Neutrophil (primary cell): ENCODE measurements at regions not wholly inside any gene's neighbourhood (a gene's known extent, or its start where the extent isn't known, plus 50 kb on each side); places are given as distances from the start of the nearest gene placed in this dataset.
"Not testable (repeated sequence)": the region's sequence is repeated elsewhere in the genome, so short reads cannot be mapped to it uniquely, and the experiment has no call there.

ENCODE experiments used
- H3K27ac ChIP-seq: fragments of 200-600 bp; sonication (generic); 2 replicates; pipeline ENCODE4 v1.5.1; 2016; ENCODE audit warnings: mild to moderate bottlenecking, moderate library complexity
- H3K27me3 ChIP-seq: fragments of 200-600 bp; sonication (generic); 2 replicates; pipeline ENCODE4 v1.6.0; 2016; ENCODE audit warnings: mild to moderate bottlenecking
- H3K36me3 ChIP-seq: fragments of 200-600 bp; sonication (generic); 2 replicates; pipeline ENCODE4 v1.5.1; 2017
- H3K4me1 ChIP-seq, 2 experiments: fragments of 200-600 bp in 1 of 2; sonication (generic) in 1 of 2; 1 replicate in 1 of 2; 2 replicates in 1 of 2; pipeline versions ENCODE4 v1.5.1 to v1.6.1; 2013 to 2016; ENCODE audit warnings: low read depth in 1 of 2, low read length in 1 of 2, mild to moderate bottlenecking in 1 of 2, moderate library complexity in 1 of 2; ENCODE audit not compliant: control insufficient read depth in 1 of 2, insufficient read depth in 1 of 2
- H3K4me3 ChIP-seq, 2 experiments: fragments of 200-600 bp in 1 of 2; sonication (generic) in 1 of 2; 1 replicate in 1 of 2; 2 replicates in 1 of 2; pipeline ENCODE4 v1.5.1; 2013 to 2016; ENCODE audit warnings: low read depth in 1 of 2, low read length in 1 of 2, mild to moderate bottlenecking in 1 of 2, moderate library complexity in 1 of 2
- H3K9me3 ChIP-seq: fragments of 200-600 bp; sonication (generic); 2 replicates; pipeline ENCODE4 v1.5.1; 2016

GRCh38 chr1:121080197-121080903 lies 103.8 kb downstream of the FAM72B start:
- peak overlapping the region in 1 of 2 experiments; percentile 20 for H3K4me3 ChIP-seq
- not testable (repeated sequence) for H3K27me3 ChIP-seq

DNA sequence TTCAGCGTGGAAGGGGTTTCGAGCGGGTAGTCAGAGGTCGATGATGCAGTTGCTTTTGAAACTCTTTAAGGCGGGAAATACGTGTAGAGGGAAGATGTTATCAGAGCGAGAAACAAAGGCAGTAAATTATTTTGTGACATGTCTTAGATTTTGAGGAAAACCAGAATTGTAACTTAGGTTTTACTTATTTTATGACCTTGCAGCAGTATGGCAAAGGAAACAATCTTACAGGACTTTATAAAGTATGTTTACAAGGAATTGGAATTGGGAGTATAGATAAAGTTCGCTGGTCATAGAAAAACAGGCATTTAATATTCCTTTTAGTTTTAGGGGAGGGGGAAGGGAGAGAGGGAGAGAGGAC lies 103.3 kb downstream of the FAM72B start:
- not testable (repeated sequence) for H3K4me1 ChIP-seq, H3K27ac ChIP-seq, H3K36me3 ChIP-seq, H3K4me3 ChIP-seq, H3K27me3 ChIP-seq, H3K9me3 ChIP-seq

More at GRCh38 chr1:121080197-121080903, 103.8 kb downstream of the FAM72B start:
- H3K36me3 ChIP-seq, H3K4me1 ChIP-seq, H3K9me3 ChIP-seq, H3K27ac ChIP-seq: not testable (repeated sequence)

GRCh38 chr1:121081625-121082199 lies 102.4 kb downstream of the FAM72B start:
- not testable (repeated sequence) for H3K36me3 ChIP-seq, H3K9me3 ChIP-seq, H3K27me3 ChIP-seq, H3K4me3 ChIP-seq, H3K27ac ChIP-seq
- peaks cover 9 to 12% of the 10 kb centered on the region in 2 experiments for H3K4me1 ChIP-seq

DNA sequence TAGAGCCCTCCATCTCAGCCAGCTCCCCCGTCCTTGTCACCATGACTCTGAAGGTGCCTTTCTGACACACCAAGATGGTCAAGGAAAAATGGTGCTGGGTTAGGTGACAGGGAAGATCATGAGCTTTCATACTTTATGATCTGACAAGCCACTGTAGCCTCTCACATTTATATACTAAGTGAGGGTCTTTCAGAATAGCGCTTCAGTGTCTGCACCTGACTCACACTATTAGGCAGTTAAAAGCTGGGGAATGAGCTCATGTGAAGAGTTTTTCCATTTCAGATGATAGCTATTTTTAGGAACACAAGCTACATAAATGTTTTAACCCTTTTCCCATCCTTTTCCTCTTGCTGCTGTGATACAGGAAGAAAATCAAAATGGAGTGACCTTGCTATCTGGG lies 101.1 kb downstream of the FAM72B start:
- H3K36me3 ChIP-seq = not testable (repeated sequence)
- H3K4me1 ChIP-seq = peaks cover 9 to 12% of the 10 kb centered on the region in 2 experiments

GRCh38 chr1:121086249-121086648 lies 97.9 kb downstream of the FAM72B start:
- Histone ChIP-seq H3K27ac (peak overlapping the region; percentile 55), H3K4me1 (peaks cover 6 to 16% of the 10 kb centered on the region in 2 experiments)
- H3K27me3 ChIP-seq, H3K4me3 ChIP-seq, H3K9me3 ChIP-seq, H3K36me3 ChIP-seq: not testable (repeated sequence)

More for the DNA sequence above, 101.1 kb downstream of the FAM72B start:
- not testable (repeated sequence) for H3K27me3 ChIP-seq, H3K4me3 ChIP-seq, H3K27ac ChIP-seq, H3K9me3 ChIP-seq

DNA sequence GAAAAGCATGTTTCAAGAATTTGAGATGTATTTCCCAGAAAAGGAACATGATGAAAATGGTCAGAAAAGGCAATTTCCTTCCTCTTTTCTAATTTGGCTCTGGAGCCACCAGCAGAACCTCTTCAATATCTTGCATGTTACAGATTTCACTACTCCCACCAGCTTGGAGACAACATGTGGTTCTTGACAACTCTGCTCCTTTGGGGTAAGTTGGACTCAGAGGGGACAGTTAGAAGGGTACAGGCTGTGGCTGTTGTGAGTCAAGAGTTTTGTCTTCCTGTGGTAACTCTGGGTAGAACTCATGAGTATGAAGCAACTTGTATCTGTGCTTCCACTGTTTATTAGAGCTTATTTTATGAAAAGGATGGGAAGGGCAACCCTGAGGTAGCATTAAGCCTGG lies 96.9 kb downstream of the FAM72B start:
- H3K36me3 ChIP-seq = not testable (repeated sequence)

GRCh38 chr1:121088568-121088967 lies 95.6 kb downstream of the FAM72B start:
- not testable (repeated sequence) for H3K27ac ChIP-seq, H3K27me3 ChIP-seq, H3K9me3 ChIP-seq, H3K36me3 ChIP-seq
- Histone ChIP-seq H3K4me1 (peaks cover 18 to 27% of the 10 kb centered on the region in 2 experiments), H3K4me3 (peak overlapping the region; percentile 21 to 38)

More for the DNA sequence above, 96.9 kb downstream of the FAM72B start:
- peak overlapping the region; percentile 80 for H3K27ac ChIP-seq
- peaks cover 8 to 19% of the 10 kb centered on the region in 2 experiments for H3K4me1 ChIP-seq
- H3K4me3 ChIP-seq = peak overlapping the region; percentile 38 to 60
- not testable (repeated sequence) for H3K27me3 ChIP-seq, H3K9me3 ChIP-seq

DNA sequence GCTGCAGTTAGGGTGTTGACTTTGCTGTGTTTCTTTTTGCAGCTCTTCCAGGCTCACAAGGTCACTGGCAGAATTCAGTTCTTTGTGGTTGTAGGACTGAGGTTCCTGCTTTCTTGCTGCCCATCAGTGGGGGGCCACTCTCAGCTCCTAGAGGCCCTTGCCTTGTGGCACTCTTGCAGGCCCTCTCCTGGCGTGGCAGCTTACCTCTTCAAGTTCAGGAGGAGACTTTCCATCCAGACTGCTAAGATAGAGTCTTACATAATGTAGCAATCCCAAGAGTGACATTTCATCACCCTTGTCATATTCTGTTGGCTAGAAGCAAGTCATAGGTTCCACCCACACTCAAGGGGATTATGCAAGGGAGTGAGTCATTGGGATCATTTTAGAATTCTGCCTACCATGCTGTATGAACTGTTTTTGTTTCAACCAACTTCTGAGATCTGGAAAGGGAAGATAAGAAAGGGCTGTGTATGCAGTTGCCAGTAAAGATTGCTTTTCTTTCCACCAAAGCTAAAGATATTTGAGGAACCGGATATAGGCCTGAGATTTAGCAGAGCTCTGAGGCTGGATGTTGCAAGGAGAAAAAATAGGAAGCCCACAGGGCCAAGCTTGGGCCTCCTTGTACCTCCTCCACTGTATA lies 91.7 kb downstream of the FAM72B start:
- Histone ChIP-seq H3K27ac (peak overlapping the region; percentile 74), H3K4me1 (peaks cover 16 to 23% of the 10 kb centered on the region in 2 experiments)
- not testable (repeated sequence) for H3K27me3 ChIP-seq, H3K36me3 ChIP-seq, H3K4me3 ChIP-seq, H3K9me3 ChIP-seq

GRCh38 chr1:121095014-121095413 lies 89.1 kb downstream of the FAM72B start:
- H3K36me3 ChIP-seq, H3K27me3 ChIP-seq, H3K27ac ChIP-seq, H3K4me3 ChIP-seq, H3K9me3 ChIP-seq: not testable (repeated sequence)
- peaks cover 16 to 22% of the 10 kb centered on the region in 2 experiments for H3K4me1 ChIP-seq
